HG02798 (cell line): ENCODE measurements at regions not wholly inside any gene's neighbourhood (a gene's known extent, or its start where the extent isn't known, plus 50 kb on each side); places are given as distances from the start of the nearest gene placed in this dataset.

Experiments
- ATAC-seq: cut with Tn5 transposase; IDR thresholded peaks from one replicate; pipeline ENCODE4 v1.9.1; 2021; ENCODE audit warnings: mild to moderate bottlenecking; ENCODE audit not compliant: unreplicated experiment, poor library complexity

DNA sequence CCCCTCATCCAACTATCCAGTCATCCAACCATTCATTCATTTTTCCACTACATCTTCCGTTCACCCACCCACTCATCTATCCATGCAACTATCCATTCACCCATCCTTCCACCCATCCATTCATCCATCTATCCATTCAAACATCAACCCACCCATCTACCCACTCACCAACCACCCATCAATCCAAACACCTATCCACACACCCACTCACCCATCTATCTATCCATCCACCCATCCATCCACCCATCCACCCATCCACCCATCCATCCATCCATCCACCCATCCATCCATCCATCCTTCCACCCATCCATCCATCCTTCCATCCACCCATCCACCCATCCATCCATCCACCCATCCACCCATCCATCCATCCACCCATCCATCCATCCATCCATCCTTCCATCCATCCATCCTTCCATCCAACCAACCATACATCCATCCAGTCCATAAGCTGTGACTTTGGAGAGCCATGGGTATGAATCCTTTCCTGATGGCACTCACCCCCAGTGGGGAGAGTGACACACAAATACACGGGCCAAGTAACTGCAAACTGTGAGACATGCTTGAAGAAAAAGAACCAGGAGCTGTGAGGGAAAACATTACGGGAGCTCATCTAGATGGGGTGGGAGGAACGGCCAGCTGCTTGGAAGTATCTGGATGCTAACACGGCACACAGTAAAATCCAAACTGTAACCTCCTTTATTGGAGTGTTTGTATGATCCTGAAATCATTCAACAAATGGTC is 100.0 kb upstream of the TNRC6C start:
- no peak for ATAC-seq

GRCh38 chr17:77859035-77859810 is 99.3 kb upstream of the TNRC6C start:
- no peak for ATAC-seq

GRCh38 chr17:77861133-77861695 is 97.3 kb upstream of the TNRC6C start:
- ATAC-seq: no peak

GRCh38 chr17:77861981-77862645 is 96.4 kb upstream of the TNRC6C start:
- no peak for ATAC-seq

GRCh38 chr17:77862890-77863813 is 95.4 kb upstream of the TNRC6C start:
- no peak for ATAC-seq

GRCh38 chr17:77863814-77864161 is 94.7 kb upstream of the TNRC6C start:
- ATAC-seq: no peak

GRCh38 chr17:77864234-77865111 is 94.0 kb upstream of the TNRC6C start:
- no peak for ATAC-seq

DNA sequence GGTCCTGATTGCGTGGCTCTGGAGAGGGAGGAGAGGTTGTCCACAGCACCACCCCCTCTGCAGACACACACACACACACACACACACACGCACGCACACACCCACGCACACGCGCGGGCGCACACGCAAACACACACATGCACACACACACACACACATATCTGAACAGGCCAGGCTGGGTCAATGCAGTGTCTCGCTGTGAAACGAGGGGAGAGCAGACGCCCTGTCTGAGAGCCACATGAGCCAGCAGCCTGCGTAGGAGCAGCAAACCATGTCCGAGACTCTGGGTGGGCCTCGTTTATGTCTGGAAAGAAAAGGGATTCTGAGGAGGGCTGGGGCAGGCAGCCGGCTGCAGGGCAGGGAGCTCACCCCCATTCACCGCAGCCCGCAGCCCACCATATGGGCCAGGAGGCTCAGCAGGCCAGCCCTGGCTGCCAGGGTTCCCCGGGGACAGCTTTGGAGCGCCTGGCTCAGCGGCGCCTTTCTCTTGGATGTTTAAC is 93.3 kb upstream of the TNRC6C start:
- no peak for ATAC-seq

DNA sequence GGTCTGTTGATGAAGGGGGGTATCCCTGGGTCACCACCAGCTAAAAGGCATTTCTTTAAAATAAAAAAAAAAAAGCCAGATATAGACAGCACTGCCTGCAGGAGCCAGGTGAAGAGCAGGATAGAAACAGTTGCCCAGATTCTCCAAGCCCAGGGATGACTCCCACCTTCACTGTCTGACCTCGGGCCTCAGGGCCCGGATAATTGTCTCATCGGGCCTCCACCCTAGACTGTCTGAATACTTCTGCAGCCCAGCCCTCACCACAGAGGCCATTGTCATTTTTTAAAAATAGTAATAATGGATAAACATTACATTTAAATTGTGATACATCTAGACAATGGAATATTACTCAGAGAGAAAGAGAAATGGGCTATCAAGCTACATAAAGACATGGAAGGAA is 92.8 kb upstream of the TNRC6C start:
- no peak for ATAC-seq

DNA sequence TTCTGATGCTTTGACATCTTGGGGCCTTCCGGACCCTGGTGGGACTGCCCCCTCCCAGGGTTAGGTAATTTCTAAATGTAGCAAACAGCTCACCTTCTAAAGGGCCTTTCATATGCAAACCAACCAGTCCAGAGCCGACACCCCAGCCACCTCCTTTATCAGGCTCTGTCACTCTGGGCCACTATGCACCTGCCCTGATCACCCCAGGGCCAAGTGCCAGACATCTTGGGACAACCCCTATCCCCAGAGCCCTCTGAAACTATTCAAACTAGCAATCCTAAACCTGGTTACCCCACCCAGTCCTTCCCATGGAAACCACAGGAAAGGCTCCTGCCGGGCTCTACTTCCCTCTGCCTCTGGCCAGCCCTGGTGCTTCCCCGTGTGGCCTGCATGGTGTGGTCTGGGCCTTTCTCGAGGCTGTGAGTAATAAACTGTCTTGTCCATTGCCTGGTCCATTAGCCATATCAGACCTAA is 91.2 kb upstream of the TNRC6C start:
- ATAC-seq: no peak

DNA sequence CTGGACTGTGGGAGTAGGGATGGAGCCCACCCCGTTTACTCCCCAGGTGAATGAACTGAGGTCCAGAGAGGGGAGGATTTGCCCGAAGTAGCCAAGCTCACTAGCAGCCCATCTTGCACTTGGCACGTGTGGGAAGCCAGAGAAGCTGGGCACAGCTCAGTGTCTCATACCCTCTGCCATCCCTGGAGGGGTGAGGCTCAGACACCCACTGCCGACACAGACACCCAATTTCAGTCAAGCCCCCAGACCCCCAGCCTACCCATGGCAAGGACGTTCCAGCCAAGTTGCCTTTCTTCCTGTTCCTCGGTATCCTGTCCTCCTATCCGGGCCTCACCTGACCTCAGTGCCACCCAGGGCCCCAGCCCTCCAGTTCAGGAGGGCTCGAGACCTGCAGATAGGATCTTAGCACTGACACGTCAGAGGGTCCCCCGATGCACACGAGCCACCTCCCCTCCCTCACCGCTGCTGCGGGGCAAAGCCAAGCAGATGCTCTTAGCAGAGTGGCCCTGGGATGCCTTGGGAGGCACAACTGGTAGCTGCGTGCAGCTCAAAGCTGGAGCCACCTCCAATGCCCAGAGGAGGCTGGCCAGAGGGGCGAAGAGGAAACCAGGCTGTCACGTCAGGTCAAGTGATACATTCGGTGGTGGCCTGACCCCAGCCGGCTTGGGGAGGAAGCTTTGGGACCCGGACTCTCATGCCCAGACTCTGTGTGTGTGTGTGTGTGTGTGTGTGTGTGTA is 90.4 kb upstream of the TNRC6C start:
- ATAC-seq: no peak

DNA sequence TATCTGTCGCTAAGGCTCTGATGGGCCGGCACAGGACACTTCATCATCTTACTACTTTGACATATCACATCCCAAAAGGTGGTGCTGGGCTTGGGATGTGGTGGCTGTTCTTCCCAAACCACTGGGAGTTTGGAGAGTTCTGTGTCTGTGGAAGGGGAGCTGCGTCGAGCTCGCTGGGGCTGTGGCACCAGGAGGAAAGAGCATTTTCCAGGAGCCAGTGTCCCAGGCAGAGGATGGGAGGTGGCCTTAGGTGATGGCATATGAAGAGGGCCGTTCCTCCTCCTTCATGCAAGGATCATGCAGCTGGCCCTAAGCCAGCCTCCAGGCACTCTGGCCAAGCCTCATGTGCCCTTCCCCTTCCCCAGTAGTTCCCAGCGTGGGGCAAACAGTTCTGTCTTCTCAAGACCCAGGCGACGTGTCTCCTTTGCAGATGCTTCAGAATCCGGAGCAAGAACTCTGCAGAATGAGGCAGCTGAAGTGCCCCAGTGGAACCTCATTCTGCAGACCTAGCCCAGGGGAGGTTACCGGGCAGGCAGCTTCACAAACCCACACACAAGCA is 89.4 kb upstream of the TNRC6C start:
- ATAC-seq: no peak

GRCh38 chr17:77869665-77870132 is 88.8 kb upstream of the TNRC6C start:
- peak; percentile 68 for ATAC-seq

GRCh38 chr17:77872199-77872598 is 86.3 kb upstream of the TNRC6C start:
- no peak for ATAC-seq

DNA sequence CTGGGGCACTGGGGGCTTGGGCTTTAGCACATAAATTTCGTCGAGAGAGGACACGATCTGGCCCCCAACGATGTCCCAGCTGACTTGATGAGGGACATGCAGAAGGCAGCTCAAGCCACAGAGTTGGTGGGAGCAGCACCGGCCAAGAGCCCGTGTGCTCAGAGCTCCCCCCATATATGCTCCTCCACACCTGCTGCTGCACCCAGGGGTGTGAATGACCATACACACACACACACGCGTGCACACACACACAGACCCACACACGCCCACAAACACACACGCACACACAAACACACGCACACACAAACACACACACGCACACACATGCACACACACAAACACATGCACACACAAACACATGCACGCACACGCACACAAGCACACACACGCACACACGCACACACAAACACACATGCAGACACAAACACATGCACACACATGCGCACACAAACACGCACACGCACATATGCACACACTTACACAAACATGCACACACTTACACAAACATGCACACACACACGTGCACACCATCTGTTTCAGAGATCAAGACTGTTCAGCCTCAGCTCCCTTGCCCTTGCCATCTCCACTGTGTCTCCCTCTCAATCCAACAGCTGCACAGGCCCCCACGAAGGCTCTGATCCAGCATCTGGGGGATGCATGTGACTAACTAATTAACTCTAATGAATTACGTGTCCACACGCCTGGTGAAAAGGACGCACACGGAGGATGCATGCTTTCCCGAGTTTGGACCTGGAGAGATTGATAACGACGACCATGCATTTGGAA is 85.6 kb upstream of the TNRC6C start:
- ATAC-seq: no peak

DNA sequence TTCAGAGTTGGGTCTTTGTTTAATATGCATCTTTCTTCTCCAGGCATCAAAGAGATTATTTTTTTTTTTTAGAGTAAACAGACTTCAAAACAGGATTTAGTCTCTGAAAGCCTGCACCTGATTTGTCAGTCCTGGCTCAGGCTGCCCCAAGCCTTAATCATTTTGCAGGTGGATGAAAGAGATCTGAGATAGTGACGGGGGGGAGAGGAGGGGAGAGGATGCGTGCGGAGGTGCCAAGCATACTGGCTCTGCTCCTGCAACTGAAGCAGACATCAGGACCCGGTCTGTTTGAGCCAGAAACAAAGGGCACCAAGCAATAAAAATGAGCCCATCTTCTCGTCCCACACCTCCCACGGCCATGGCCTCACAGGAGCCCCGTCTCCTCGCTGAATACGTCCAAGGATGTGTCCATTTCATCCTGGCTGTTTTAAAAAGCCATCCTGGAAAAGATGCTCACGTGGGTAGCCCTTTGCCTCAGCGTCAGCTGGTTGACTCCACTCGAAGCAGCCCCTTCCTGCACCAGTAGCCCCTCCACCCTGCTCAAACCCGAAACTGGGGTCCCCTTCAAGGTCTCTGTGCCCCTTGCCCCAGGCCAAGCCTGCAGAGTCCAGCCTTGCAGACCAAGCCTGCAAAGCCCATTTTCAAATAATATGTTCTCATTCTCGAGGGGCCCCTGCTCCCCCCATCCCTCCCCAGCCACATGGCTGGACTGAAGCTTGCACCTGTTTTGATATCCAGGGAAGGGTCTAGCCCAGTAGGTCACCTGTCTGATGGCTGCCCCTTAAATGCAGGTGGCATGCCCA is 84.8 kb upstream of the TNRC6C start:
- no peak for ATAC-seq
